ENCODE measurements at regions not wholly inside any gene's neighbourhood (a gene's known extent, or its start where the extent isn't known, plus 50 kb on each side); places are given as distances from the start of the nearest gene placed in this dataset.

GRCh38 chr14:38410442-38410841 is 154.5 kb upstream of the CLEC14A start:
- Histone ChIP-seq H3K4me2 (ENCODE audit: extremely low read depth, insufficient read depth, low read length) (no peak overlapping the region), H3K9ac (ENCODE audit: insufficient read depth, low read length) (no peak overlapping the region), H3K27me3 (ENCODE audit: control insufficient read depth, insufficient read depth, low read length) (no peaks in the 10 kb centered on the region), H3K36me3 (ENCODE audit: control insufficient read depth, insufficient read depth, low read length) (no peaks in the 10 kb centered on the region), H3K79me2 (ENCODE audit: control insufficient read depth, insufficient read depth, low read length) (no peaks in the 10 kb centered on the region), H3K27ac (ENCODE audit: insufficient read depth, low read length) (no peak overlapping the region), H2AFZ (ENCODE audit: low read length) (no peak overlapping the region), H4K20me1 (ENCODE audit: control insufficient read depth, extremely low read depth, insufficient read depth, low read length) (no peaks in the 10 kb centered on the region), H3K4me1 (ENCODE audit: control insufficient read depth, extremely low read depth, insufficient read depth, low read length) (peaks cover 14% of the 10 kb centered on the region), H3K9me3 (ENCODE audit: control insufficient read depth, insufficient read depth, low read depth, low read length) (no peaks in the 10 kb centered on the region), H3K4me3 (replicated peaks in 1 of 4; ENCODE audit: control extremely low read depth in 1 of 4, insufficient read depth in 1 of 4, low read depth in 3 of 4, low read length in 4 of 4) (no peak overlapping the region)
- TF ChIP-seq CTCF (conservative IDR thresholded peaks at IDR 0.05 in 1 of 2, IDR thresholded peaks at IDR 0.05 in 1 of 2; ENCODE audit: low read depth in 1 of 2, low read length in 2 of 2) (no peak), EZH2 (IDR thresholded peaks at IDR 0.05; ENCODE audit: low read length, missing control alignments) (no peak)
- no peak for DNase-seq (ENCODE audit: low read depth in 2 of 2)

- Histone ChIP-seq H4K20me1 (ENCODE audit: control insufficient read depth, extremely low read depth, insufficient read depth, low read length) (no peaks in the 10 kb centered on the region), H3K27ac (ENCODE audit: insufficient read depth, low read length) (no peak overlapping the region), H3K4me3 (replicated peaks in 1 of 4; ENCODE audit: control extremely low read depth in 1 of 4, insufficient read depth in 1 of 4, low read depth in 3 of 4, low read length in 4 of 4) (no peak overlapping the region), H3K27me3 (ENCODE audit: control insufficient read depth, insufficient read depth, low read length) (no peaks in the 10 kb centered on the region), H3K79me2 (ENCODE audit: control insufficient read depth, insufficient read depth, low read length) (no peaks in the 10 kb centered on the region), H3K9ac (ENCODE audit: insufficient read depth, low read length) (no peak overlapping the region), H2AFZ (ENCODE audit: low read length) (no peak overlapping the region), H3K4me2 (ENCODE audit: extremely low read depth, insufficient read depth, low read length) (no peak overlapping the region), H3K36me3 (ENCODE audit: control insufficient read depth, insufficient read depth, low read length) (no peaks in the 10 kb centered on the region), H3K4me1 (ENCODE audit: control insufficient read depth, extremely low read depth, insufficient read depth, low read length) (peaks cover 20% of the 10 kb centered on the region), H3K9me3 (ENCODE audit: control insufficient read depth, insufficient read depth, low read depth, low read length) (no peaks in the 10 kb centered on the region)
- peak; percentile 35 to 54 for DNase-seq (ENCODE audit: low read depth in 2 of 2)
- TF ChIP-seq EZH2 (IDR thresholded peaks at IDR 0.05; ENCODE audit: low read length, missing control alignments) (no peak), CTCF (conservative IDR thresholded peaks at IDR 0.05 in 1 of 2, IDR thresholded peaks at IDR 0.05 in 1 of 2; ENCODE audit: low read depth in 1 of 2, low read length in 2 of 2) (no peak)
Observed at GRCh38 chr14:38409071-38409705, 153.3 kb upstream of the CLEC14A start.

GRCh38 chr14:38405851-38406635 is 150.2 kb upstream of the CLEC14A start:
- Histone ChIP-seq H4K20me1 (ENCODE audit: control insufficient read depth, extremely low read depth, insufficient read depth, low read length) (no peaks in the 10 kb centered on the region), H3K9me3 (ENCODE audit: control insufficient read depth, insufficient read depth, low read depth, low read length) (no peaks in the 10 kb centered on the region), H3K36me3 (ENCODE audit: control insufficient read depth, insufficient read depth, low read length) (no peaks in the 10 kb centered on the region), H3K27ac (ENCODE audit: insufficient read depth, low read length) (peak overlapping the region; percentile 65), H3K4me3 (replicated peaks in 1 of 4; ENCODE audit: control extremely low read depth in 1 of 4, insufficient read depth in 1 of 4, low read depth in 3 of 4, low read length in 4 of 4) (no peak overlapping the region), H3K79me2 (ENCODE audit: control insufficient read depth, insufficient read depth, low read length) (no peaks in the 10 kb centered on the region), H3K4me1 (ENCODE audit: control insufficient read depth, extremely low read depth, insufficient read depth, low read length) (peaks cover 31% of the 10 kb centered on the region), H3K27me3 (ENCODE audit: control insufficient read depth, insufficient read depth, low read length) (no peaks in the 10 kb centered on the region), H2AFZ (ENCODE audit: low read length) (peak overlapping the region; percentile 57), H3K9ac (ENCODE audit: insufficient read depth, low read length) (no peak overlapping the region), H3K4me2 (ENCODE audit: extremely low read depth, insufficient read depth, low read length) (no peak overlapping the region)
- peak; percentile 61 to 71 for DNase-seq (ENCODE audit: low read depth in 2 of 2)
- TF ChIP-seq EZH2 (IDR thresholded peaks at IDR 0.05; ENCODE audit: low read length, missing control alignments): no peak
- TF ChIP-seq CTCF (conservative IDR thresholded peaks at IDR 0.05 in 1 of 2, IDR thresholded peaks at IDR 0.05 in 1 of 2; ENCODE audit: low read depth in 1 of 2, low read length in 2 of 2): peak in 1 of 2 donors; percentile 32

Measured in fibroblast of lung (primary cell).